MV-4-11 (cell line): ENCODE measurements at regions not wholly inside any gene's neighbourhood (a gene's known extent, or its start where the extent isn't known, plus 50 kb on each side); places are given as distances from the start of the nearest gene placed in this dataset.
"Not testable (repeated sequence)": the region's sequence is repeated elsewhere in the genome, so short reads cannot be mapped to it uniquely, and the experiment has no call there.

ENCODE experiments used
- DNase-seq: peaks from one replicate; lab custom pipeline; 2025; lab: John Stamatoyannopoulos, UW

DNA sequence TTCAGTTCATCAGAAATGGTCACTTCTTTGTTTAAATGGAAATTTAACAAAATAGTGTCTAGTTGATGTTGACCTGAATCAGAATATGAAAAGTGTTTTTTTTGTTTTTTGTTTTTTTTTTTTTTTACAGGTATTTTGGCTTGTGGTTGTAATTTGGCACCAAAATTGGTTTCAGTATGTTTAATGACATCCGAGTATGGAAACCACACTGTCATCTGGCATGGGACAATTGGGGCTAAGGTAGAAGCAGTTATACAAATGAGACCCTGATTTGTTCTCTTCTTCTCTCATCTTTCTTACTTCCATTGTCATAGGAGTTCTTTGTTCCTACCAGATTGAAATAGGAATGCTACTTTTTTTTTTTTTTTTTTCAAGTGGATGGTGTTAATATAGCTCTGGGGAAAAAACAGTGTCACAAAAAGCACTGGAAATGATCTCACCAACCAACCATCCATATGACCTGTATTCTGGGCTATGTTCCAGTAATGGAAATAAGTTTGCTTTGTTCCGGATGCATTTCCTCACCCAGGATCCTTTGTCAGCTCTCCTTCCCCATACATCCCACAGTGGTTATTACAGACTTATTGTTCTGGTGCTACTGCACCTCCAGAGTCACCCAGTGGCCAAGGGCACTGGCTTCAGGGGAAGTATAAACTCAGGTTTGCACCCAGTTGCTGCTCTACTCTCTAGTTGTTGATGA lies 95.8 kb downstream of the ATXN3L start:
- DNase-seq = no peak

DNA sequence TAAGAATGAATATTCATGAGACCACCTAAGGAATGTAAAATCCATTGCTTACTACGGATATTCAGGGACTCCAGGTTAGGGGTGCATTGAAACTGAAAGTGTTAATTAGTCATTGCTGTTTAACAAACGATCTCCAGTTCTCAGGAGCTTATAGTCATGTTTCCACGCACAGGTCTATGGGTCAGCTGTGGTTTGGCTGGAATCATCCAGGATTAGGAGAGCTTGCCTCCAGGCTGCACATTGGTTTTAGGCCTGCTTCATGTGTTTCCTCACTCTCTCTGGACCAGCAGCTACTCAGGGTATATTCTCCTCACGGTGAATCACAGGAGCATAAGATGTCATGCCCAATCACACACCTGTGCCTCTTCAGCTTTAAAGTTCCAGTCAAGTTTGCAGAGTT lies 98.9 kb downstream of the ATXN3L start:
- DNase-seq = no peak

DNA sequence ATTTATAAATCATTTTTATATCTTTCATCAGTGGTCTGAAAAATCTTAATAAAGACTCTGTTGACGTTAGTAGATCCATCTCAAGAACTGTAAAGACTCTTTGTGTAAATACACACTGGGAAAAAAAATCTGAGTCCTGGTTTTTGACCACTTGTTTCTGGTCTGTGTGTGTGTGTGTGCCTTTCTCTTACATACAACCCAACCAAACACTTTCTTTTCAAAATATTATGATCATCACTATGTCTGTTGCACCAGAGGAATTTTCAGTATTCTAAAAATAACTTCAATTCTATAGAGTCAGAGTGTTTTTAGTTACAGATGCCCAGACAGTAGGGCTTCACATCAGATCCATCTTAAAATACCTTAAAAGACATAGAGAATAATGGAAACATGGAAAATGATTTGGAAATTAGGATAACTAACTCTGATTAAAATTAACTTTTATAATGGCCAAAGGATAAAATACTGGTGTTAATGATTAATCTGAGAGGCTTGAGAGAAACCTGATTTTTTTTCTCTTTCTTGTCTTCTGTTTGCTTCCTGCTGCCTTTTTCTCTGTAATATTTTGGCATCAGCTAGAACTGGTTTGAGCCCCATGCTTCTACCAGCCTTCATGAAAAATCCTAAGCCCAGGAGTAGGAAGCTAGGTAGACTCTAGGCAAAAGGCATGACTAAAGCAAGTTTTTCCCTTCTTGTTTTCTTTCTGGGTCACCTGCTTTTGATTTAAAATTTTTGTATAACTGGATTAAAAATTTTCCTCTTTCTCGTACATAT lies 99.7 kb downstream of the ATXN3L start:
- DNase-seq = no peak

DNA sequence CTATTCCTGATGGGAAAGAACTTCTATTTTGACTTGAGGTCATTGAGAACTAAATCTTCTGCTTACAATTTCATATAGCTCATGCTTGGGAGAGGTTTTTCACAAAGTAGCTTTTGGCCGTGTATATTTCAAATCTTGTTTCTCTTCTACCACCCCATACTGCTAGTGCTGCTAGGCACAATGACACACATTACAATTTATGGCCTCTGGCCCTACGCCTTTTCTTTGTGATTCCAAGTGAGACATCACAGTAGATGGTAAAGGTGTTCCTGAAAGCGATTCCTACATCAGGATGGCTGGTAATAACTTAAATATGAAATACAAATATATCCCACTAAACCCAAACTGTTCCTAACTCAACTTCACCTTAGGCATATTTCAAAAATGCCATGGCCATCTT lies 101.1 kb downstream of the ATXN3L start:
- no peak for DNase-seq

DNA sequence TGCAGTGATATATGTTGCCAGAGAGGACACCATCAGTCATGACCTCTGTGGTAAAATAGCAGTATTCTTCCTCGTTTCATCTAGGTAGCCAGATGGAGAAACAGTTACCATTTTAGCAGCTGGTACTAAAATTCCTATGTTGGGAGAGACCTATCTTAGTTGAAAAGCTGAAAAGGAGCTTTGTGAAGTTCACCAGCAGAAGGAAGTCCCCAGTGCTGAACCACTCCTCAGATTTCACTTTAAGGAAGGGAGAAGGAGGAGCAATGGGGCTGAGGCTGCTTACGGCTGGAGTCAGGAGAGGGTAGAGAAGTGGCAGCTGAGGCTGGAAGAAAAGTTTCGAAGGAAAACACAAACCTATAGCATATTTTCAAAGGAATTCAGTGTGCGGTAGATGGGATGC lies 103.7 kb downstream of the ATXN3L start:
- no peak for DNase-seq

DNA sequence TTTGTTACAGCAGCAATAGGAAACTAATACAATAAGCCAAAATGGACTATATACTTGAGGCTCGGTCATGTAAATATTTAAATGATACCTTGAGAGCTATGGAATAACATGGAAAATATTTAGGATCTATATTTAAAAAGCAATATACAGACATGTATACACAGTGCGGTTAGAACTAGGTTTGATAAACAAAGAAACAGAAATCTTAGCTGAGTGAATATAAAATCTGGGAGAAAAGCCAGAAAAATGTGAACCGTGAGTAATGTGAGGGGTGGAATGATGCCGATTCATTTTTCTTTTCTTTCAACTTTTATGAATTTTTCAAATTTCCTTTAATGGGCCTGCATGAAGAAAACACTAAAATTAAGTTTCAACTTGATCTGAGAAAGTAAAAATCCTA lies 104.1 kb downstream of the ATXN3L start:
- no peak for DNase-seq

DNA sequence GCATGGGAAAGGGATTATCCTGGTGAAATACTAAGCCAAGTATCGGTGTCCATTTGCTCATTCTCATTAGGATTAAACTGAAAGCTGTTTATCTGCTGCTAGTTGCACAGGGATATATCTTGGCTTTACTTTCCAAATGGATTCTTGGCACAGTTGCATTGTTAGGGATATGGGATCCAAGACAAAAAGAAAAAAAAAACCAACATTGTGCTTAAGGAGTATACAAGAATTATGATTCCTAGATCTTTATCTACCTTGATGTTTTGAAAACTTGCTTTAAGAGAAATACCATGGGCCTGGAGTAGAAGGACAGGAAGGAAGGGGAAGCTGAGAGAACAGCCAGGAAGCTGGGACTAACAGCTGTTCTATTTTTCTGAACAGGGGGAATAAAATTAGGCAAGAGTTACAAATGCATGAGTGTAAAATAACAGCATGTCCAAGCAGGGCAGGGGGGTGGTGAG lies 107.6 kb downstream of the ATXN3L start:
- peak; percentile 0 for DNase-seq

DNA sequence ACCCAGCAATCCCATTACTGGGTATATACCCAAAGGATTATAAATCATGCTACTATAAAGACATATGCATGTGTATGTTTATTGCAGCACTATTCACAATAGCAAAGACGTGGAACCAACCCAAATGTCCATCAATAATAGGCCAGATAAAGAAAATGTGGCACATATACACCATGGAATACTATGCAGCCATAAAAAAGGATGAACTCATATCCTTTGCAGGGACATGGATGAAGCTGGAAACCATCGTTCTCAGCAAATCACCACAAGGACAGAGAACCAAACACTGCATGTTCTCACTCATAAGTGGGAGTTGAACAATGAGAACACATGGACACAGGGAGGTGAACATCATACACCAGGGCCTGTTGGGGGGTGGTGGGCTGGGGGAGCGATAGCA lies 109.7 kb downstream of the ATXN3L start:
- DNase-seq = not testable (repeated sequence)

DNA sequence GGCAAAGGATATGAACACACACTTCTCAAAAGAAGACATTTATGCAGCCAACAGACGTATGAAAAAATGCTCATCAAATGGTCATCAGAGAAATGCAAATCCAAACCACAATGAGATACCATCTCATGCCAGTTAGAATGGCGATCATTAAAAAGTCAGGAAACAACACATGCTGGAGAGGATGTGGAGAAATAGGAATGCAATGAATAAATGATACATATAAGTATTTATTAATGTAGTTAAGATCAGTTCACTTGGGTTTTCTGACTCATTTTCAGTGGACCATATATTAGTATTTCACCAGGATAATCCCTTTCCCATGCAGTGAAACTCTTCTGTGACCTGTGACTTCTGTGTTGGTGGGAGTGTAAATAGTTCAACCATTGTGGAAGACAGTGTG lies 110.1 kb downstream of the ATXN3L start:
- not testable (repeated sequence) for DNase-seq

DNA sequence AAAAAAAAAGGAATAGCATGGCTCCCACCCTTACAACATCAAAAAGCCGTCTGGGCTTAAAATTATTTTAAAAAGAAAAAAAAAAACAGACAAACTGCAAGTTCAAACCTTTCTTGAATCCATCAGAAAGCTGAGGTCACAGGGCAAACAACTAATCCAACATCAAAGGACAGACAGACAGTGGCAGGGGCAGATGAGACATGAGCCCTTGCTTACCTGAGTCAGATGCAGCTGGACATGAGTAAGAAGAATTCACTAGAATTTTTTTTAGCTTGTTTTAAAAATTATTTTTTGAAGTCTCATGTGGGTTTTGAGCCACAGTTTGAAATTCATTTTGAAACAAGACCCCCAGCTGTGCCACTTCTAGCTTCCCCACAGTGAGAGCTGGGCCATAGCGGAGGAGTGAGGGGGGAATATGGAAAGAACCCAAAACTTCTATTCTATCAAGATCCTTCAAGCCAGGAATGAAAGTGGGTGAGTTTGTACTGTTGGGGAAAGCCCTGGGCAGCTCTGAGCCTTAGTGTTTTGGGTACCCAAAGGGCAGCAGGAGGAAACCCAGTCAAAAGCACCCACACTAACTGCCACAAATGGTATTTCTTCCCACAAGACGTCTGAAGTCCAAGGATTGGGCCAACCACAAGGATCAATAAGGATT lies 111.4 kb downstream of the ATXN3L start:
- DNase-seq = no peak

DNA sequence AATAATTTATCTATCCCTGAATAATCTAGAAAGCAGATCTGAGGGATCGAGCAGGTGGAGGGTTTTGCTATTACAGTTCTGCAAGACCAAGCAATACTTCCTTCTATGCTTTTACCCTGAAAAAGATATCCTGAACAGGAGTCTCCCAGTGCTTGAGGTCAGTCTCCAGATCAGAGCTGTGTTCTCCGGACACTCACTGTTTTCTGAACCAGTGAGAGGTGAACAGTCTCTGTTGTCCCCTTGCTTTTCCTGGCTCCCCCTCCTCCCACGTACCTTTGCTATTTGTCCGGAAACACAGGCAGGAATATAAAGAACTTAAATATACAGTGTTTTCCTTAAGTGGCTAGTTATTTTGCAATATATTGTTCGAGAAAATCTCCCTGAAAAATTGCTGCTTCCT lies 116.6 kb downstream of the ATXN3L start:
- DNase-seq = no peak

DNA sequence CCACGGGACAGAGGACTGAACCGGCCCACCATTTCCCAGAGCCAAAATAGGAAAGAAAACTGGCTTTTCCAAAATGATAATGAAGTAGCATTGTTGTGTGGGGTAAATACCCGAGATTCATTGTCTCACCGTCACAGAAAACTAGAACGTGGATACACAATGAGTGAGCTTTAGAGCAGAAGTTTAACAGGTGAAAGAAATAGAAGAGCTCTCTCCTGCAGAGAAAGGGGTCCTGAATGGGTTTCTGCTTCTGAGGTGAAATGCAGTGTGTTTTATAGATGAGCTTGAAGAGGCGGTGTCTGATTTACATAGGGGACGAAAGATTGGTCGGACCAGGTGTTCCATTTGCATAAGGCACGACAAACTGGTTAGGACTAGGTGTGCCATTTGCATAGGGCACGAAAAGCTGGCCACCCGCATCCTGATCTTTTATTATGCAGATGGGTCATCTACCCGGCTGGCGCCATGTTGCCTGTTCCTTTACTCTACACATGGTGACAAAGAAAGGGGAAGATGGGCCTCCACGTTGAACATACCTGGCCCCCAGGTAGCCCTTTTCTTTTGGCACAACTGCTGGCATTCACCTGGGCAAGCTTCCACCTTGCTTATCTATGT lies 118.1 kb downstream of the ATXN3L start:
- DNase-seq = no peak

DNA sequence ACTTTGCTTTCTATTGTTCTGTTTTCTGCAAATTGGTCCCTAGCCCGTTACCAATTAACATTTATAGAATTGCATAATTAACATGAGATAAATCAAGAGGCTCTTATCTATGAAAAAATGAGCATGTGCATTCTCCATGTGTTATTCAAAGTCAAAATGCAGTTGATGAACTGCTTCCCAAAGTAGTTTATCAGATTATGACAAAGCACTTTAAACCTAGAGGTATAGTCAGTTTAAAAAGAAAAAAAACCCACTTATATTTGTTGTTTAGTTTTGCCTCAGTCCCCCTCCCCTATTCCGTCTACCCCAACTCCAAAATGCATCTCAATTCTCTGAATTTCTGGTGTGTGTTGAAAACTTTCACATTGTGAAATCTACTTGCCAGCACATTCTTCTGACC lies 119.5 kb downstream of the ATXN3L start:
- no peak for DNase-seq

DNA sequence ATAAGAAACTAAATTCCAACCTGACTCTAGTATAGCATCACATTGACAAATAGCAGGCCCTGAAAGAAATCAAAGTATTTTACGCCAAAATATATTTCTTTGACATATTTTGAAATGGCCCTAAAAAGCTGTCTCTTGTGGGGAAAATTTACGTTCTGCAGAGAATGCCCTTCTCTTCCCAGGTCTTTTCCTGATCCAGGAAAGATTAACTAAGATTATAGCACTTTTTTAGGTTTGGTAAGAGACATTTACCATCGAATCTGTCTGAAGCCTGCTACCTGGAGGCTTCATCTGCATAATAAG lies 121.1 kb downstream of the ATXN3L start:
- no peak for DNase-seq

DNA sequence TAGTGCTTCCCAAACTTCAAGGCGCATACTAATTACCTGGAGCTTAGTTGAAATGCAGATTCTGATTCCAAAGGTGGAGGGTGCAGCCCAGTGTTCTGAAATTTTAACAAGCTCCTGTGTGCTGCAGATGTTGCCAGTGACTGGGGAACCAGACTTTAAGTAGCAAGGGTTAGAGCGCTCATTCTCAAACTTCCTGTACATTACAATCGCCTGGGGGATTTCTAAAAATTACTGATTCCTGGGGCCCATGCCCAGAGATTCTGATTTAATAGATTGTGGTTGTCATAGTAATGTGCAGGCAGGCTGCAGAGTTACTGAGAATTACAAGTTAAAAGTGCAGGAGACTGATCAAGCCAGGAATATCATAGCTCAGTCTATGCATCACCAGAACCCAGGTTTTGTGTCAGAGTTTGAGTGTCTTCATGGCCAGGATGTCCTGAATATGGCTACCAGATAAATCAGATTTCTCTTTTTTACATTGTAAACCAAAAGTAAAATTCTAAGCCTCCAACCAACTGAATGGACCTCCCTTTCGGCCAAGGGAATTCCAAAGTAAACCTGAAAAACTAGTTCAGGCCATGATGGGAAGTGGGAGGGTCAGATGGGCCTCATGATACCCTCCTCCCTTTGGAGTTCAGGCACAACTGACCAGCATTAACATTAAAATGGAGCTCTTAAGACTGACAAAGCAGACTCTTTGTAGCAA lies 121.6 kb downstream of the ATXN3L start:
- no peak for DNase-seq

DNA sequence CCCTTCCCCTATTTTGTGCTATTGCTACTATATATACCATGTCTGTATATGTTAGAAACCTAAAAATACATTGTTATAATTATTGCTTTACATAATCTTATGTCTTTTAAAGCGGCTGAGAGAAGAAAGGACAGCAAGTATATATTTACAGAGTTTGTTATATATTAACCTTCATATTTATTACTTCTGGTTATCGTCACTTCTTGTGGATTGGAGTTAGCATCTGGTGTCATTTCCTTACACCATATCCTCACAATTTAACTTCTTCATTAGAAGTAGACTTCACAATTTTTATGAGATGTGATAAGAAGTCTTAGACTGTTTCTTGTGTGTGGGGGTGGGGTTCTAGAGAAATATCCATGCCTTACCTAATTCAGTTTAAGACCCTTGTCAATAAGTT lies 123.1 kb downstream of the ATXN3L start:
- DNase-seq = no peak

DNA sequence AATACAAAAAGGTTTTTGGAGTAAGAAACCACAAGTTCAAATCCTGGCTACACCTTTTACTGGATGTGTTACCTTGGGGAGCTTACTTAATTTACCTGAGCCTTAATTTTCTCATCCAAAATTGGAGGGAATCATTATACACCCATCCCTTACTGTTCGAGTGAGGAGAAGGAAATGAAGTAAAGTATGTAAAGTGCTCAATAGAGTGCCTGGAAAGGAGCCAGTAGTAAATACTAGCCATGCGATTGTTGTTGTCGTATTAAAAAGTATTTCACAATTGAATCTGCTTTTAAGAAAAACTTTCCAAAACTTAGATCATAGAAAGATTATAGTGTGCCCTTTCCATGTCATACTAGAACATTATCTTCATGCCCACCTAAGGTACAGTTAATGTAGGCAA lies 124.5 kb downstream of the ATXN3L start:
- no peak for DNase-seq

DNA sequence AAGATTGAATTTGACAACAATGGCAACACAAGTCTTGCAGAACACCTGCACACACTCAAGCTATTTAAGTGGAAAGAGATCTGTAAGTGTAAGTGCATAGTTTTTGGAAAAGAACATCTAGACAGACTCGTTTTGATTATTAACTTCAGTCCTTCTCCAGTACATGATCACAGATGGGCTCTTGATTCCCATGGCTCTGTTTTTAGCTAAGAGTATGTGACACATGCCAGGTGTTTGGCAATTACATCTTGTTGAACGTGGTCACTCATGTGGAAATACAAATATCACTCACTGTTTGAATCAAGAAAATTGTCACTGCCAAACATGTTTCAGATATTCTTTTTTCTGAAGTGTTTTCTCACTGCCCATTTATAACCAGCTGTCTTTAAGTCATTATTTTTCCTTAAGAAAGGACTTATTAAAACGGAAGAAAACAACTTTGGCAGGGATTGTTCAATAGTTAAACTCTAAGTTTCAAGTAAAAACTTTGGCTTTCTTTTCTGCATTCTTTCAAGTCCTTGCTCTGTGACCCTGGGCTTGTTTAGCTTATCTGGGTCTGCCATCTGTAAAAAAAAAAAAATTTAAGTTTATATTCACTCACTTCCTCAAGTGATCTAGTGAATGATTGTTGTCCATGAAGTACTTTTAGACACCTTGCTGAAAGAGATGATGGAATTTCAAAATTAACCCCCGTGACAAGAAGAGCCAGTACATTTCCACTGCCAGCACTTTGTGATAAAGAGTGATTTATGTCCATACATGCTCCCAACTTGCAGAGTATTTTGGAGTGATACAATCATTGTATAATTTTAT lies 125.4 kb downstream of the ATXN3L start:
- no peak for DNase-seq

DNA sequence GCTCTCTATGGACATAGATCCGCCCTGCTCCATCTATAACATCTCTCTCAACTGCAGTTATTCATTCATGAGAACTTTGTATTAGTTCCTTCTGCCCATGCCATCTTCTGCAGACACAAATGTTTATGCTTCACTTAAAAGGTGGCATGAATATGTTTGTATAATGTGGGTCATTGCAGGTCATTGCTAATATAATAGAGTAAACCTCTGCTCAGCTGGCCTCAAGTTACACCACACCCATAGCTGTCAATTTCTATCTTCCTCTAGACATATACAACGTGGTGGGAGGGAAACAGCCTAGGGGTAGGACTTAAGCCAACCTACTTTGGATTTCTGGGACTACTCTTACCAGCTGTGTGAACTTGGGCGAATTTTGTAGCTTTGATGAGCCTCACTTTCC lies 129.8 kb downstream of the ATXN3L start:
- DNase-seq = no peak

DNA sequence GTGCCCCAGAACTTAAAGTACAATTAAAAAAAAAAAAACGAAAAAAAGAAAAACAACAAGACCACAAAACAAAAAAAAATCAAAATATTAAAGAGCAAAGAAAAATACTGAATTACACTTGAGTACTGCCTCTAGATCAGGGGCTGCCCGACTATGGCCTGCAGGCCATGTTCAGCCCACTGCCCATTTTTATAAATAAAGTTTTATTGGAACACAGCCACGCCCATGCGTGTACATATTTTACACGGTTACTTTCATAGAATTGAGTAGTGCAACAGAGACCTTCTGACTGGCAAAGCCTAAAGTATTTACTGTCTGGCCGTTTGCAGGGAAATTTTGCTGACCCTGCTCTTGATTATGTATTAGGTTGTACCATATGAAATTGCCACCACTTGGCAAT lies 130.5 kb downstream of the ATXN3L start:
- no peak for DNase-seq

DNA sequence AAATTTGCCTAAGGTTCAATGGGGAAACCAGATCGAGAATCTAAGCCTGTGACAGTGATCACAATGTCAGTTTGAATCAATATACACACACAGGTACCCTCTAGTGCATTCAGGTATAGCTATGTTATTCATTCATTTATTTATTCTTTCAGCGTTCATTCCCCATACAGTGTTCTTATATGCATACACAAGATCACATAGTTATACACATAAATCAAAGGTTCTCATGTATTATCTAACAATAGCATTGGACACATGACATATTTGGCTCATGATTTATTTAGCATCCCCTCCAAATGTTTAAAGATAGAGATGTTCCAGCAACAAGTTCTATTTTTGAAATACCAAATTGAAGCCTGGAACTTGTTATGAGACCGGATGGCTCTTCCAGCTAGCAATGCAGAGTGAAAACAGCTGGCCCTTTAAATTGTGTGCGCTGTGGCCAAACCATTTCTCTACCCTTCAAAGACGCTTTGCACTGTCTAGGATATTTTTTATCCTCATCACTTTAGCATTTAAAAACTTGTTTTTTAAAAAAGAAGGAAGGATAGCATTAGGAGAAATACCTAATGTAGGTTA lies 131.0 kb downstream of the ATXN3L start:
- no peak for DNase-seq
